Retina (tissue), 1 donor: ENCODE measurements at regions not wholly inside any gene's neighbourhood (a gene's known extent, or its start where the extent isn't known, plus 50 kb on each side); places are given as distances from the start of the nearest gene placed in this dataset.

Source experiments
- DNase-seq: peaks from one replicate; pipeline ENCODE4 v3.0.0-alpha.2; 2016

GRCh38 chr13:91141543-91142061 is 205.9 kb upstream of the MIR17HG start:
- DNase-seq: no peak

- DNase-seq: no peak
These were observed 204.9 kb upstream of the MIR17HG start for GRCh38 chr13:91142572-91142971.

GRCh38 chr13:91144054-91144453 is 203.4 kb upstream of the MIR17HG start:
- no peak for DNase-seq

GRCh38 chr13:91144486-91144885 is 203.0 kb upstream of the MIR17HG start:
- no peak for DNase-seq

- no peak for DNase-seq
These were observed 201.8 kb upstream of the MIR17HG start for GRCh38 chr13:91145571-91146205.

GRCh38 chr13:91146601-91147000 is 200.9 kb upstream of the MIR17HG start:
- no peak for DNase-seq

- DNase-seq: no peak
These were observed 199.4 kb upstream of the MIR17HG start for GRCh38 chr13:91148098-91148497.

- DNase-seq: no peak
These were observed 195.6 kb upstream of the MIR17HG start for GRCh38 chr13:91151921-91152320.

- no peak for DNase-seq
These were observed 194.1 kb upstream of the MIR17HG start for GRCh38 chr13:91153372-91153771.

GRCh38 chr13:91154558-91155353 is 192.7 kb upstream of the MIR17HG start:
- no peak for DNase-seq

- no peak for DNase-seq
These were observed 191.9 kb upstream of the MIR17HG start for GRCh38 chr13:91155512-91156114.

- DNase-seq: no peak
These were observed 190.0 kb upstream of the MIR17HG start for GRCh38 chr13:91157273-91158016.

- DNase-seq: no peak
These were observed 189.5 kb upstream of the MIR17HG start for GRCh38 chr13:91158017-91158395.

GRCh38 chr13:91162180-91162579 is 185.3 kb upstream of the MIR17HG start:
- no peak for DNase-seq

GRCh38 chr13:91162589-91162988 is 184.9 kb upstream of the MIR17HG start:
- no peak for DNase-seq

- DNase-seq: no peak
These were observed 181.7 kb upstream of the MIR17HG start for GRCh38 chr13:91165758-91166157.

- no peak for DNase-seq
These were observed 180.6 kb upstream of the MIR17HG start for GRCh38 chr13:91166714-91167511.

- no peak for DNase-seq
These were observed 179.6 kb upstream of the MIR17HG start for GRCh38 chr13:91167706-91168385.

- no peak for DNase-seq
These were observed 179.1 kb upstream of the MIR17HG start for GRCh38 chr13:91168386-91168711.

GRCh38 chr13:91169321-91170050 is 178.0 kb upstream of the MIR17HG start:
- DNase-seq: no peak

GRCh38 chr13:91172160-91172559 is 175.3 kb upstream of the MIR17HG start:
- DNase-seq: no peak
